PC-9 (cell line): ENCODE measurements at regions not wholly inside any gene's neighbourhood (a gene's known extent, or its start where the extent isn't known, plus 50 kb on each side); places are given as distances from the start of the nearest gene placed in this dataset.

Source experiments
- BruUV-seq: library from RNA; stranded (reverse); fragments of 400-500 nt; replicated peaks from 2 replicates; lab custom pipeline; 2021; lab: Mats Ljungman, UMichigan
- CTCF ChIA-PET: fragments of 300-600 bp; sonication (Branson Sonifier 250); formaldehyde crosslinking; loops from one replicate; lab custom pipeline; 2022; ENCODE audit warnings: antibody characterized with exemption; lab: Charles Lee
- POLR2A ChIA-PET: fragments of 300-600 bp; sonication (Branson Sonifier 250); formaldehyde crosslinking; loops from one replicate; lab custom pipeline; 2022; ENCODE audit warnings: antibody characterized with exemption; ENCODE audit not compliant: unreplicated experiment; lab: Charles Lee
- DNase-seq, 2 experiments: peaks; one replicate each; pipeline versions ENCODE4 v3.0.0 to v3.0.0-alpha.2; 2015 to 2022; ENCODE audit warnings: mixed read lengths in 1 of 2
- H2AFZ ChIP-seq: fragments of 200-600 bp; sonication (generic); 2 replicates; pipeline ENCODE4 v1.8.1; 2017; ENCODE audit warnings: antibody characterized with exemption
- H3F3A ChIP-seq: fragments of 200-600 bp; sonication (generic); 2 replicates; pipeline ENCODE4 v1.8.1; 2017; ENCODE audit warnings: antibody characterized with exemption, mild to moderate bottlenecking, low read depth; ENCODE audit not compliant: insufficient read depth
- H3K27ac ChIP-seq: fragments of 200-600 bp; sonication (generic); 2 replicates; pipeline ENCODE4 v1.6.1; 2016; ENCODE audit warnings: mixed run types
- H3K27me3 ChIP-seq: fragments of 200-600 bp; sonication (generic); 2 replicates; pipeline ENCODE4 v1.6.1; 2016; ENCODE audit warnings: low read depth, mixed run types; ENCODE audit not compliant: insufficient read depth
- H3K36me3 ChIP-seq: fragments of 200-600 bp; sonication (generic); 2 replicates; pipeline ENCODE4 v1.6.1; 2016; ENCODE audit warnings: low read depth, mixed run types
- H3K4me1 ChIP-seq: fragments of 200-600 bp; sonication (generic); replicated peaks from 2 replicates; pipeline ENCODE4 v1.6.1; 2016; ENCODE audit warnings: mixed run types; ENCODE audit not compliant: insufficient read depth
- H3K4me2 ChIP-seq: fragments of 200-600 bp; sonication (generic); 2 replicates; pipeline ENCODE4 v1.6.1; 2017; ENCODE audit warnings: mixed run types
- H3K4me3 ChIP-seq: fragments of 200-600 bp; sonication (generic); 2 replicates; pipeline ENCODE4 v1.6.1; 2016; ENCODE audit warnings: mixed run types
- H3K79me2 ChIP-seq: fragments of 200-600 bp; sonication (generic); 2 replicates; pipeline ENCODE4 v1.6.1; 2017; ENCODE audit warnings: low read depth, mixed run types
- H3K9me2 ChIP-seq: fragments of 200-600 bp; sonication (generic); 2 replicates; pipeline ENCODE4 v1.8.1; 2017; ENCODE audit warnings: mild to moderate bottlenecking; ENCODE audit not compliant: insufficient read depth
- H3K9me3 ChIP-seq: fragments of 200-600 bp; sonication (generic); 2 replicates; pipeline ENCODE4 v1.8.1; 2016; ENCODE audit warnings: low read depth; ENCODE audit not compliant: insufficient read depth
- H4K20me1 ChIP-seq: fragments of 200-600 bp; sonication (generic); 2 replicates; pipeline ENCODE4 v1.8.1; 2017; ENCODE audit not compliant: insufficient read depth
- CTCF ChIP-seq: fragments of 200-600 bp; sonication (generic); conservative IDR thresholded peaks from 2 replicates; pipeline ENCODE4 v1.6.1; 2017; ENCODE audit warnings: mixed run types, antibody characterized with exemption, mild to moderate bottlenecking, moderate library complexity
- EZH2 ChIP-seq: fragments of 200-600 bp; sonication (generic); IDR thresholded peaks from 2 replicates; pipeline ENCODE4 v1.8.0; 2017; ENCODE audit warnings: antibody characterized with exemption, low read depth
- intact Hi-C: fragments of 100-400 bp; cut with micrococcal nuclease; formaldehyde crosslinking; loops from one replicate; pipeline ENCODE4 v1.10.0; 2022; ENCODE audit not compliant: unreplicated experiment

GRCh38 chr12:130058926-130059472 is 103.3 kb upstream of the FZD10 start:
- CTCF ChIA-PET = no interaction called here
- BruUV-seq = no TSS peak
- intact Hi-C loops = no loop called here

GRCh38 chr12:130063866-130064265 is 98.4 kb upstream of the FZD10 start:
- no peak for DNase-seq
- Histone ChIP-seq H3K27ac (no peak overlapping the region), H2AFZ (no peak overlapping the region), H3K9me2 (no peaks in the 10 kb centered on the region), H3K27me3 (no peaks in the 10 kb centered on the region), H3F3A (no peaks in the 10 kb centered on the region), H3K79me2 (no peaks in the 10 kb centered on the region), H3K4me2 (no peak overlapping the region), H4K20me1 (no peaks in the 10 kb centered on the region), H3K9me3 (no peaks in the 10 kb centered on the region), H3K36me3 (no peaks in the 10 kb centered on the region), H3K4me1 (no peaks in the 10 kb centered on the region), H3K4me3 (no peak overlapping the region)
- TF ChIP-seq EZH2 (no peak), CTCF (no peak)
- intact Hi-C loops = no loop called here
- BruUV-seq = no TSS peak
- POLR2A ChIA-PET = no interaction called here
- CTCF ChIA-PET = no interaction called here

More at GRCh38 chr12:130058926-130059472, 103.3 kb upstream of the FZD10 start:
- H3K36me3 ChIP-seq = no peaks in the 10 kb centered on the region
- H3K4me2 ChIP-seq = no peak overlapping the region
- H3K27ac ChIP-seq = no peak overlapping the region
- H3K27me3 ChIP-seq = peaks cover 16% of the 10 kb centered on the region
- H3K9me3 ChIP-seq = no peaks in the 10 kb centered on the region
- H3K79me2 ChIP-seq = no peaks in the 10 kb centered on the region
- no peak for TF ChIP-seq CTCF
- TF ChIP-seq EZH2 = no peak
- H3K9me2 ChIP-seq = no peaks in the 10 kb centered on the region
- no peak overlapping the region for H3K4me3 ChIP-seq
- no peaks in the 10 kb centered on the region for H3K4me1 ChIP-seq
- H3F3A ChIP-seq = no peaks in the 10 kb centered on the region
- POLR2A ChIA-PET = no interaction called here
- H4K20me1 ChIP-seq = no peaks in the 10 kb centered on the region
- no peak for DNase-seq
- H2AFZ ChIP-seq = no peak overlapping the region

- Histone ChIP-seq H3K9me2 (no peaks in the 10 kb centered on the region), H3K9me3 (no peaks in the 10 kb centered on the region), H3K27me3 (no peaks in the 10 kb centered on the region), H4K20me1 (no peaks in the 10 kb centered on the region), H2AFZ (no peak overlapping the region), H3K79me2 (no peaks in the 10 kb centered on the region), H3K27ac (no peak overlapping the region), H3K4me3 (no peak overlapping the region), H3K36me3 (no peaks in the 10 kb centered on the region), H3K4me2 (no peak overlapping the region), H3F3A (no peaks in the 10 kb centered on the region), H3K4me1 (no peaks in the 10 kb centered on the region)
- BruUV-seq = no TSS peak
- intact Hi-C loops = no loop called here
- ChIA-PET CTCF (no interaction called here), POLR2A (no interaction called here)
- TF ChIP-seq EZH2 (no peak), CTCF (no peak)
- no peak for DNase-seq
Measured at GRCh38 chr12:130064999-130065398, 97.3 kb upstream of the FZD10 start.
